DOHH2 (cell line): ENCODE measurements at regions not wholly inside any gene's neighbourhood (a gene's known extent, or its start where the extent isn't known, plus 50 kb on each side); places are given as distances from the start of the nearest gene placed in this dataset.
"Not testable (repeated sequence)": the region's sequence is repeated elsewhere in the genome, so short reads cannot be mapped to it uniquely, and the experiment has no call there.

ENCODE experiments used
- EZH2phosphoT487 ChIP-seq: fragments of 200-600 bp; sonication (generic); IDR thresholded peaks from 2 replicates; pipeline ENCODE4 v1.6.1; 2017; ENCODE audit warnings: borderline replicate concordance, mild to moderate bottlenecking, antibody characterized with exemption, low read length, moderate library complexity, mixed read lengths
- TF ChIP-seq, protein P1 (sequence below): fragments of 200-600 bp; sonication (generic); IDR thresholded peaks from one replicate; pipeline ENCODE4 v1.5.1; 2014; ENCODE audit warnings: antibody characterized with exemption, mild to moderate bottlenecking, low read depth, low read length; ENCODE audit not compliant: poor library complexity, severe bottlenecking

DNA sequence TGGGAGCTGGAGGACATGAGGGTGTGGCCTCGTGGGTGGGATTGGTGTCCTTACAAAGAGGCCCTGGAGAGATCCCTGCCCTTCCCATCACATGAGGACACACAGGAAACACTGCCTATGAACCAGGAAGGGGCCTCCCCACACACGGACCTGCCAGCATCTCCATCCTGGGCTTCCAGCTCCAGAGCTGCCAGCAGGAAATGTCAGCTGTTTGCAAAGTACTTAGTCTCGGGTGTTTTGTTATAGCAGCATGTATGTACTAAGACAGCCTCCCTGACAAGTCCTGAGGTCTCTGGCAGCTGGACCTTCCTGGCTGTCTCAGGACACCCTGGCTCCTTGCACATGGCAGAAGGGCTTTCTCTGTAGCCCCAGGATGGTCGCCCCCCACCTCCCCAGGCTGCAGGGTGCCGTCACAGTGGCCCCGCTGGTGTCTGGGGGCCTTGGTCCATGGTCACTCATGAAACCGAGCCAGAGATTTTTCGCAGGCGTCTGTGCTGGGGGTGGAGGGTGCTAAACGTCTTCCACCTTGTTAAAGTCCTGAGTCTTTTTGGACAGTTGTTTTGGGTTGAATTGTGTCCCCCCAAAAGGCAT, 157.0 kb upstream of the ZNF469 start:
- TF ChIP-seq, protein P1, sequence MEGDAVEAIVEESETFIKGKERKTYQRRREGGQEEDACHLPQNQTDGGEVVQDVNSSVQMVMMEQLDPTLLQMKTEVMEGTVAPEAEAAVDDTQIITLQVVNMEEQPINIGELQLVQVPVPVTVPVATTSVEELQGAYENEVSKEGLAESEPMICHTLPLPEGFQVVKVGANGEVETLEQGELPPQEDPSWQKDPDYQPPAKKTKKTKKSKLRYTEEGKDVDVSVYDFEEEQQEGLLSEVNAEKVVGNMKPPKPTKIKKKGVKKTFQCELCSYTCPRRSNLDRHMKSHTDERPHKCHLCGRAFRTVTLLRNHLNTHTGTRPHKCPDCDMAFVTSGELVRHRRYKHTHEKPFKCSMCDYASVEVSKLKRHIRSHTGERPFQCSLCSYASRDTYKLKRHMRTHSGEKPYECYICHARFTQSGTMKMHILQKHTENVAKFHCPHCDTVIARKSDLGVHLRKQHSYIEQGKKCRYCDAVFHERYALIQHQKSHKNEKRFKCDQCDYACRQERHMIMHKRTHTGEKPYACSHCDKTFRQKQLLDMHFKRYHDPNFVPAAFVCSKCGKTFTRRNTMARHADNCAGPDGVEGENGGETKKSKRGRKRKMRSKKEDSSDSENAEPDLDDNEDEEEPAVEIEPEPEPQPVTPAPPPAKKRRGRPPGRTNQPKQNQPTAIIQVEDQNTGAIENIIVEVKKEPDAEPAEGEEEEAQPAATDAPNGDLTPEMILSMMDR: not testable (repeated sequence)
- TF ChIP-seq EZH2phosphoT487: not testable (repeated sequence)
